DOHH2 (cell line): ENCODE measurements at regions not wholly inside any gene's neighbourhood (a gene's known extent, or its start where the extent isn't known, plus 50 kb on each side); places are given as distances from the start of the nearest gene placed in this dataset.

ENCODE experiments used
- H3F3A ChIP-seq: fragments of 200-600 bp; sonication (generic), shearing (Covaris generic); 2 replicates; pipeline ENCODE4 v1.6.0; 2016; ENCODE audit warnings: antibody characterized with exemption, mild to moderate bottlenecking; ENCODE audit not compliant: control insufficient read depth, insufficient read depth
- H3K27ac ChIP-seq: fragments of 200-600 bp; sonication (generic); 2 replicates; pipeline ENCODE4 v1.5.1; 2014; ENCODE audit warnings: low read depth, mild to moderate bottlenecking, low read length, moderate library complexity
- H3K27me3 ChIP-seq: fragments of 200-600 bp; sonication (generic); 2 replicates; pipeline ENCODE4 v1.6.1; 2014; ENCODE audit warnings: mild to moderate bottlenecking, low read length, mixed read lengths; ENCODE audit not compliant: control insufficient read depth
- H3K36me3 ChIP-seq: fragments of 200-600 bp; sonication (generic); 2 replicates; pipeline ENCODE4 v1.6.1; 2014; ENCODE audit warnings: mild to moderate bottlenecking, low read length, moderate library complexity, mixed read lengths; ENCODE audit not compliant: control insufficient read depth
- H3K4me1 ChIP-seq: fragments of 200-600 bp; sonication (generic); 2 replicates; pipeline ENCODE4 v1.6.1; 2014; ENCODE audit warnings: mild to moderate bottlenecking, low read length, mixed read lengths; ENCODE audit not compliant: control insufficient read depth
- H3K4me2 ChIP-seq: fragments of 200-600 bp; sonication (generic); 2 replicates; pipeline ENCODE4 v1.6.0; 2014; ENCODE audit warnings: mild to moderate bottlenecking, low read length, moderate library complexity
- H3K4me3 ChIP-seq: fragments of 200-600 bp; sonication (generic); 2 replicates; pipeline ENCODE4 v1.5.1; 2014; ENCODE audit warnings: mild to moderate bottlenecking, low read length, mixed read lengths
- H3K79me2 ChIP-seq: fragments of 200-600 bp; sonication (generic); 2 replicates; pipeline ENCODE4 v1.6.1; 2014; ENCODE audit warnings: mild to moderate bottlenecking, low read length, mixed read lengths; ENCODE audit not compliant: control insufficient read depth
- H3K9me2 ChIP-seq: fragments of 200-600 bp; sonication (generic); replicated peaks from 2 replicates; pipeline ENCODE4 v1.6.1; 2014; ENCODE audit warnings: mild to moderate bottlenecking, low read length, mixed read lengths; ENCODE audit not compliant: control insufficient read depth
- H3K9me3 ChIP-seq: fragments of 200-600 bp; sonication (generic); 2 replicates; pipeline ENCODE4 v1.6.1; 2014; ENCODE audit warnings: antibody characterized with exemption, low read length, mixed read lengths; ENCODE audit not compliant: control insufficient read depth, insufficient read depth
- H4K20me1 ChIP-seq: fragments of 200-600 bp; sonication (generic); 2 replicates; pipeline ENCODE4 v1.6.0; 2014; ENCODE audit warnings: low read depth, mild to moderate bottlenecking, antibody characterized with exemption, low read length, moderate library complexity; ENCODE audit not compliant: control insufficient read depth, insufficient read depth
- EZH2phosphoT487 ChIP-seq: fragments of 200-600 bp; sonication (generic); IDR thresholded peaks from 2 replicates; pipeline ENCODE4 v1.6.1; 2017; ENCODE audit warnings: borderline replicate concordance, mild to moderate bottlenecking, antibody characterized with exemption, low read length, moderate library complexity, mixed read lengths
- TF ChIP-seq, protein P1 (sequence below): fragments of 200-600 bp; sonication (generic); IDR thresholded peaks from one replicate; pipeline ENCODE4 v1.5.1; 2014; ENCODE audit warnings: antibody characterized with exemption, mild to moderate bottlenecking, low read depth, low read length; ENCODE audit not compliant: poor library complexity, severe bottlenecking

DNA sequence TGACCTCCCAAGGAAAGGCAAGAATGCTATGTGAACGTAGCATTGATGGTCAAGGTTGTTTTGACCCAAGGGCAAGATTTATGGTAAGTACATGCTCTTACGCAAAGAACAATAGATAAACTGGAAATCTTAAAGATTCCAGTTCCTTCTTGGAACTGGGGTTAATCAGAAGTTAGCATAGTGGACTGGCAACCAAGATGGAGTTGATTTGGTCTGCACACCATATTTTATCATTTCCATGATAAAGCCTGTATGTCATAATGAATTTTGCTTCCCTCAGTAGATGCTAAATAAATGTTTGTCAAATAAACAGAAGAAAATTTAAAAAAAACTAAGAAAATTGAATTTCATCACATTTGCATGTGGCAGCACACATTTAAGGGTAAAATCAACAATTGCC, 242.4 kb upstream of the MEF2C start:
- no peaks in the 10 kb centered on the region for H3K36me3 ChIP-seq
- no peaks in the 10 kb centered on the region for H4K20me1 ChIP-seq
- H3K4me1 ChIP-seq, result no peaks in the 10 kb centered on the region
- no peaks in the 10 kb centered on the region for H3K79me2 ChIP-seq
- no peak overlapping the region for H3K4me3 ChIP-seq
- H3K27me3 ChIP-seq, result no peaks in the 10 kb centered on the region
- H3K27ac ChIP-seq, result no peak overlapping the region
- no peak for TF ChIP-seq EZH2phosphoT487
- TF ChIP-seq, protein P1, sequence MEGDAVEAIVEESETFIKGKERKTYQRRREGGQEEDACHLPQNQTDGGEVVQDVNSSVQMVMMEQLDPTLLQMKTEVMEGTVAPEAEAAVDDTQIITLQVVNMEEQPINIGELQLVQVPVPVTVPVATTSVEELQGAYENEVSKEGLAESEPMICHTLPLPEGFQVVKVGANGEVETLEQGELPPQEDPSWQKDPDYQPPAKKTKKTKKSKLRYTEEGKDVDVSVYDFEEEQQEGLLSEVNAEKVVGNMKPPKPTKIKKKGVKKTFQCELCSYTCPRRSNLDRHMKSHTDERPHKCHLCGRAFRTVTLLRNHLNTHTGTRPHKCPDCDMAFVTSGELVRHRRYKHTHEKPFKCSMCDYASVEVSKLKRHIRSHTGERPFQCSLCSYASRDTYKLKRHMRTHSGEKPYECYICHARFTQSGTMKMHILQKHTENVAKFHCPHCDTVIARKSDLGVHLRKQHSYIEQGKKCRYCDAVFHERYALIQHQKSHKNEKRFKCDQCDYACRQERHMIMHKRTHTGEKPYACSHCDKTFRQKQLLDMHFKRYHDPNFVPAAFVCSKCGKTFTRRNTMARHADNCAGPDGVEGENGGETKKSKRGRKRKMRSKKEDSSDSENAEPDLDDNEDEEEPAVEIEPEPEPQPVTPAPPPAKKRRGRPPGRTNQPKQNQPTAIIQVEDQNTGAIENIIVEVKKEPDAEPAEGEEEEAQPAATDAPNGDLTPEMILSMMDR, result no peak
- no peaks in the 10 kb centered on the region for H3F3A ChIP-seq
- no peak overlapping the region for H3K4me2 ChIP-seq
- no peaks in the 10 kb centered on the region for H3K9me2 ChIP-seq
- no peaks in the 10 kb centered on the region for H3K9me3 ChIP-seq

DNA sequence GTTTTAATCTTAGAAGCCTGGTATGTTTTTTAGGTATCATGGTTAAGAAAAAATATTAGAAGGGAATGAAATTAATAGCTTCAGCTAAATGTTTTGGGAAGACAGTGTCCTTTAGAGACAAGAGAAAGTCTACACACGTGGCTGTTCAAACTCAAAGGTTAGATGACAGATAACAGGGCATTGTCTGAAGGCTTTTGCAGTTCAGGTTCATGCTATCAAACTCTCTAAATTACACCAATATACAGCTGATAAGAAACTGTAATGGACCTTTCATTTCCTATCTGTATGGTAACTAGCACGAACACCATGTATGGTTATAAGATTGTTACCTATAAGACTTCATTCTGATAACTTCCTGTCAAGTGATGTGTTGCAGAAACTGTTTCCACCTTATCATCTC, 240.6 kb upstream of the MEF2C start:
- Histone ChIP-seq H3K27me3 (no peaks in the 10 kb centered on the region), H4K20me1 (no peaks in the 10 kb centered on the region), H3K9me2 (no peaks in the 10 kb centered on the region), H3F3A (no peaks in the 10 kb centered on the region), H3K4me3 (no peak overlapping the region), H3K36me3 (no peaks in the 10 kb centered on the region), H3K4me1 (no peaks in the 10 kb centered on the region), H3K27ac (no peak overlapping the region), H3K9me3 (no peaks in the 10 kb centered on the region), H3K4me2 (no peak overlapping the region), H3K79me2 (no peaks in the 10 kb centered on the region)
- TF ChIP-seq EZH2phosphoT487, result no peak
- TF ChIP-seq, protein P1, result no peak

- H3K27me3 ChIP-seq, result no peaks in the 10 kb centered on the region
- H3F3A ChIP-seq, result no peaks in the 10 kb centered on the region
- no peak overlapping the region for H3K4me2 ChIP-seq
- no peaks in the 10 kb centered on the region for H3K4me1 ChIP-seq
- no peaks in the 10 kb centered on the region for H3K9me3 ChIP-seq
- H3K79me2 ChIP-seq, result no peaks in the 10 kb centered on the region
- no peak overlapping the region for H3K27ac ChIP-seq
- no peak for TF ChIP-seq EZH2phosphoT487
- TF ChIP-seq, protein P1, result no peak
- H3K36me3 ChIP-seq, result no peaks in the 10 kb centered on the region
- H3K9me2 ChIP-seq, result no peaks in the 10 kb centered on the region
- H3K4me3 ChIP-seq, result no peak overlapping the region
- H4K20me1 ChIP-seq, result no peaks in the 10 kb centered on the region
Observed at GRCh38 chr5:89120719-89121118, 237.7 kb upstream of the MEF2C start.
